GM18511 (cell line): ENCODE measurements at regions not wholly inside any gene's neighbourhood (a gene's known extent, or its start where the extent isn't known, plus 50 kb on each side); places are given as distances from the start of the nearest gene placed in this dataset.
A peak's percentile ranks its signal among the peaks of the same experiment; 100 is the strongest.

Experiments
- ATAC-seq: cut with Tn5 transposase; IDR thresholded peaks from one replicate; pipeline ENCODE4 v1.9.1; 2021; ENCODE audit warnings: mild to moderate bottlenecking, moderate library complexity; ENCODE audit not compliant: unreplicated experiment

- no peak for ATAC-seq
Observed at GRCh38 chr13:29959603-29960002, 109.2 kb upstream of the UBL3 start.

DNA sequence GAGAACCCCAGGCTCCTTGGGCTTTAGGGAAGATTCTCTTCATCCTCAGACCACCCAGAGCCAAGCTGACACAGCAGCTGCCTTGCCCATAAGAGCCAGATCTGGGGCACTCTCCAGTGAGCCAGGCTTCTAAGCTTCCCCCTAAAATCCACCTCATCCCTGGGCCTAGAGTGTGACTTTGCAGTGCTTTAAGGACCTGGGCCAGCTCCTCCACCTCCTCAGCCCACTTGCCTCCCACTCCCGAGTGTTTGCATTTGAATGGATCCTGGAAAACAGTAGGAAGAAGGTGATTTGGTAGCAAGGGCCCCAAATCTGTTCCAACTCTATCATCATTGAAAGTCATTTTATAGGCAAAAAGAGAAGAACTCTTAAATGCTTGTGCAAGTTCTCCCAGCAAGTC lies 108.7 kb upstream of the UBL3 start:
- no peak for ATAC-seq

- no peak for ATAC-seq
Observed at GRCh38 chr13:29958476-29958875, 108.1 kb upstream of the UBL3 start.

DNA sequence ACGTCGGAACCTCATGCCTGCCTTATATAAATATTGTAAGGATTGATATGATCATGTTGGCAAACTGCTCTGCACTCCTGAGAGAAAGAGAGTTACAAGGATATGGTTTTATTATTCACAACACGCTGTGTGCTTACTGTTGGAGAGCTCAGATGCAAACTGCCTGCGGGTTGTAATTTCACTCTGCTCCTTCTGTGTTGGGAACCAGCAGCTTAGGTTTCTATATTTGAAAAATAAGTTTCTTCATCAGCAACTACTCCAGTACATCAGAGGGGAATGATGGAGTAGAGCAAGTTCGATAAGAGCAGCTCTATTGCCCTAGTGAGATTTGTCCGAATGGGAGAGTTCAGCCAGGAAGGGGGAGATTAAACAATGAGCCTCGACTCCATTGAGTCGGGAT lies 106.9 kb upstream of the UBL3 start:
- ATAC-seq = no peak

GRCh38 chr13:29956853-29957252 lies 106.4 kb upstream of the UBL3 start:
- ATAC-seq = no peak

DNA sequence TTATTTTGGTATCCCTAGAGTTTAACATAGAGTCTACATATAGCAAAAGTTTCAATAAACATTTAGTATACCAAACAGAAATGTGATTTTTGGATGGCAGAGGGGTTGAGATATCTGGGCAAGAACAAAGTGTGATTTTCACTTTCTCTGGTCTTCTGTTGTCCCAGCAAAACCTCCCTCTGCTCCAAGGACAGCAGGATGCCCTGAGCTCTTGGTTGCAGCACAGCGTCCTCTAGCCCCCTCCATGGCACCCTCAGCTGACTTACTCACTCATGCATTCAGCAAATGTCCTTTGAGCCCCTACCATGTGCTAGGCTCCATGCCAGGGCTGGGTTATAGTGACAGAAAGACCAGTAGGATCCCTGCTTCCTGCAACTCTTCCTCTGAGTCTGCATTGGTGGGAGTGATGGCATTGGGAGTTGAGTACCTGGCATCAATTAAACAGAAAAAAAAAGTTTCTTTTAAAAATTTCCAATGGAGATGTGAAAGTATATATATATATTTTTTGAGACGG lies 104.8 kb upstream of the UBL3 start:
- no peak for ATAC-seq

GRCh38 chr13:29954082-29955028 lies 103.9 kb upstream of the UBL3 start:
- ATAC-seq = no peak

DNA sequence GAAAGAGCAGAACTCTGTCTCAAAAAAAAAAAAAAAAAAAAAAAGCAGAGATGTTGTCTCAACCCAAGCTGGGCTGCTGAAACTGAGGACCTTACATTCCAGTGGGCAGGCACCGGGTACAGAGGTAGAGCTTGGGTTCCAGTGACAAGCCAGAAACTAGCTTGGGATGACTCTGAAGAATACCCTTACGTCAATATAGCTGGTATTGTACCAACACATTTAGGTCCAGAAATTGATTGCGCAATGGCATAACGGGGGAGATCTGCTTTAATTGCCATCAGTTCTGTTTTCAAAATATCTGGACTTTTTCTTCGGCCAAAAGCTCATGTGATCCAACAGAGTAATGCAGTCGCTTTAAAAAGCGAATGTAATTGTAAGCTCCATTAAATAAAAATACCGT lies 103.1 kb upstream of the UBL3 start:
- ATAC-seq = no peak

GRCh38 chr13:29952245-29952644 lies 101.8 kb upstream of the UBL3 start:
- ATAC-seq = no peak

DNA sequence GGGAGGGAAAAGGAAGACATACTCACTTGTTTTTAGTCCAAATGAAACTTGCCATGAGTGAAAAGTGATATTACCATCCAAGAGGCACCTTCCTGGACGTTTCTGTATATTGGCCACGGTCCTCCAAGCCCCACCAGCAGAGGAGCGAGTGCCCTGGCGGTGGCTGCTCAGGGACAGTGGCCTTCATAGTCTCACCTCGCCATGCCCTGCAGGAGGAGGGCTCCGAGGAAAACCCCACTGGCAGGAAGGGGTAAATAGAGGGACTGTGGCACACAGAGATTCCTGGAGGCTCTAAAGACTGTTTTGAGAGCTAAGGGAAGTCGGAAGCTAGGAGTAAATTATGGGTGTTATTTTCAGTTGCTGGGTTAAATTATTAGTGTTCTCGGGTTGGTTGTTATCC lies 98.4 kb upstream of the UBL3 start:
- ATAC-seq = no peak

GRCh38 chr13:29948244-29948643 lies 97.8 kb upstream of the UBL3 start:
- no peak for ATAC-seq

DNA sequence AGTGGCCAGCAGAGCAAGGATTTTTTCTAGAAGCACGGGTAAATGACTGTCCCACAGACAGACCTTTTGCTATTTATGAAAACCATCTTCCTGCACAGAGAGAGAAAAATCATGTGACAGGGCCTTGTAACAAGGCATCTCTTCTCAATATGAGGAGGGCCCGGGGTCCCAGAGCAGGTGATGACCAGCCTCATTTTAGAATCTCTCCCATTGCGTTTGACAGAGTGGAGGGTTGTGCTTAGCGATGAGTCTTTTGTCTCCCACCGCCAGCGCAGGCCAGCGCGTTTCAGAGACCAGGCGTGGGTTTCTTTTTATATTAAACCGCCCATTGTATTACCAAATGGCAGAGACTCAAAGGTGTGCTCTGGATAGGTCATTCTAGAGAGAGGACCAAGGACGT lies 97.4 kb upstream of the UBL3 start:
- ATAC-seq = no peak

GRCh38 chr13:29946093-29946492 lies 95.7 kb upstream of the UBL3 start:
- no peak for ATAC-seq

DNA sequence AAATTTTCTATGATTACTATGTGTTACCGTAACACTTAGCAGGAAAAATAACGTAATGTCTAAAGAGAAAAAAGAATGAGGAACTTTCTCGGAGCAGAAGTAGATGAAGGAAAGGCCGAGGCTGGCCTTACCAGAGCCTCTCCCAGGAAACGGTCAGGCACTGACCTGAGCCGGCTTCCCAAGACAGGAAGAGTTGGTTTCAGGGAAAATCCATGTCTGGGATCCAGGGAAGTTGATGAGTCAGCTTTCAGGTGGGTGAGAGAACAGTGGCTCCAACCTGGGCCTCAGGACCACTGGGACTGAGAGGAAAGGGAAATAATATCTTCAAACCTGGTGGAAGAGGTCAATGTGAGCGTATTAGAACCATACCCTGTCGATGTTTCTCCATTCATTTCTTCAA lies 93.3 kb upstream of the UBL3 start:
- no peak for ATAC-seq

- ATAC-seq = no peak
Observed at GRCh38 chr13:29943273-29943672, 92.9 kb upstream of the UBL3 start.

GRCh38 chr13:29940715-29941114 lies 90.3 kb upstream of the UBL3 start:
- no peak for ATAC-seq

GRCh38 chr13:29939158-29939557 lies 88.7 kb upstream of the UBL3 start:
- no peak for ATAC-seq

GRCh38 chr13:29937841-29938240 lies 87.4 kb upstream of the UBL3 start:
- ATAC-seq = no peak

DNA sequence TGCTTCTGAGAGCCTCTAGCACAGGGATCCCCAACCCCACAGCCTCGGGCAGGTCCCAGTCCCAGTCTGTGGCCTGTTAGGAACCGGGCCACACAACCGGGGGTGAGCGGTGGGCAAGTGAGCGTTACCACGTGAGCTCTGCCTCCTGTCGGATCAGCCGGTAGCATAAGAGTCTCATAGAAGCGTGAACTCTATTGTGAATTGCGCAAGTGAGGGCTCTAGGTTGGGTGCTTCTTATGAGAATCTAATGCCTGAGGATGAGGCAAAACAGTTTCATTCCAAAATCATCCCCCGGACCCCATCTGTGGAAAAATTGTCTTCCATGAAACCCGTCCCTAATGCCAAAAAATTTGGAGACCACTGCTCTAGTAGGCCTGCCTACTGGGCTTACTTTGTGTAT lies 87.0 kb upstream of the UBL3 start:
- no peak for ATAC-seq

- ATAC-seq = no peak
Observed at GRCh38 chr13:29936956-29937355, 86.5 kb upstream of the UBL3 start.

- peak; percentile 15 for ATAC-seq
Observed at GRCh38 chr13:29936051-29936813, 85.8 kb upstream of the UBL3 start.
